Peyer's patch (tissue), 4 donors: ENCODE measurements at regions not wholly inside any gene's neighbourhood (a gene's known extent, or its start where the extent isn't known, plus 50 kb on each side); places are given as distances from the start of the nearest gene placed in this dataset.

ENCODE experiments used
- DNase-seq, 3 donors: peaks; one replicate each; pipeline ENCODE4 v3.0.0-alpha.2; 2017 to 2019
- H3K27ac ChIP-seq, 4 donors: fragments of 200-600 bp; sonication (generic); one replicate each; pipeline ENCODE4 v1.5.1; 2016 to 2019
- H3K27me3 ChIP-seq, 2 donors: fragments of 200-600 bp; sonication (generic); one replicate each; pipeline ENCODE4 v1.5.1; 2019
- H3K36me3 ChIP-seq, 3 donors: fragments of 200-600 bp; sonication (generic); one replicate each; pipeline ENCODE4 v1.5.1; 2016 to 2019
- H3K4me1 ChIP-seq, 4 donors: fragments of 200-600 bp; sonication (generic); one replicate each; pipeline ENCODE4 v1.5.1; 2016 to 2019
- H3K4me3 ChIP-seq, 4 donors: fragments of 200-600 bp; sonication (generic); 1 replicate in 3 of 4; 2 replicates in 1 of 4; pipeline ENCODE4 v1.5.1; 2016 to 2019; ENCODE audit warnings: mild to moderate bottlenecking in 1 of 4
- H3K9me3 ChIP-seq, 4 donors: fragments of 200-600 bp; sonication (generic); one replicate each; pipeline ENCODE4 v1.5.1; 2016 to 2019; ENCODE audit warnings: mild to moderate bottlenecking in 1 of 4
- POLR2A ChIP-seq, 2 donors: fragments of 450-650 bp; IDR thresholded peaks; one replicate each; pipeline ENCODE4 v1.5.1; 2017; ENCODE audit warnings: antibody characterized with exemption in 2 of 2, mild to moderate bottlenecking in 2 of 2, moderate library complexity in 2 of 2
- TF ChIP-seq, protein P1 (sequence below), 6 experiments: fragments of 450-650 bp in 4 of 6; fragments of 200-600 bp in 2 of 6; sonication (generic) in 1 of 6; IDR thresholded peaks; one replicate each; pipeline ENCODE4 v1.5.1; 2017 to 2019; ENCODE audit warnings: antibody characterized with exemption in 6 of 6, mild to moderate bottlenecking in 3 of 6, moderate library complexity in 1 of 6

DNA sequence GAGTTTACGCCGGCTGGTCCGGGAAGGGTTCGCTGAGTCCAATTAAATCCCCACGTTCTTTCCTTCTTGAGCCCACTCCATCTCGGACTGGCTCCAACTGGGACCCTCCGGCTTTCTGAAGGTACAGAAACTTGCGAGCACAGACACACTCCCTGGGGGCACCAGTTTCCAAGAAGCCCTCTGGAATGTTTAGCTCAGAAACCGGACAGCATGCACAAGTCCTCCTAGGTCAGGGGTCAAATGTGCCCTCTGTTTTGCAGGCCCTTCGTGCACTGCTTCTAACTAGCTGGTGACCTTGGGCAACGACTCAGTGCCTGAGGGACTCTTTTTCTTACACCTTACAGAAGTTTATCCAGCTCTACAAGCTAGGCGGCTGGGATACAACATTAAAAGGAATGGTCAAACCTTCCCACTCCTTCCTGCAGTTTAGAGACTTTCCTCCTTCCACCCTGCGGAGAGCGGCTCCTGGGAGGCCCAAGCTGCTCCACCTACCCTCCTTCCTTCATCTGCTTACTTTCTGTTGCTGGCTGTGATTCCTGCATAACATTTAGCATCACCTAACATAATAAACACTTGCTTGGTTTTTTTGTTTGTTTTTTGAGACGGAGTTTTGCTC is 275.5 kb downstream of the BCOR start:
- TF ChIP-seq, protein P1, sequence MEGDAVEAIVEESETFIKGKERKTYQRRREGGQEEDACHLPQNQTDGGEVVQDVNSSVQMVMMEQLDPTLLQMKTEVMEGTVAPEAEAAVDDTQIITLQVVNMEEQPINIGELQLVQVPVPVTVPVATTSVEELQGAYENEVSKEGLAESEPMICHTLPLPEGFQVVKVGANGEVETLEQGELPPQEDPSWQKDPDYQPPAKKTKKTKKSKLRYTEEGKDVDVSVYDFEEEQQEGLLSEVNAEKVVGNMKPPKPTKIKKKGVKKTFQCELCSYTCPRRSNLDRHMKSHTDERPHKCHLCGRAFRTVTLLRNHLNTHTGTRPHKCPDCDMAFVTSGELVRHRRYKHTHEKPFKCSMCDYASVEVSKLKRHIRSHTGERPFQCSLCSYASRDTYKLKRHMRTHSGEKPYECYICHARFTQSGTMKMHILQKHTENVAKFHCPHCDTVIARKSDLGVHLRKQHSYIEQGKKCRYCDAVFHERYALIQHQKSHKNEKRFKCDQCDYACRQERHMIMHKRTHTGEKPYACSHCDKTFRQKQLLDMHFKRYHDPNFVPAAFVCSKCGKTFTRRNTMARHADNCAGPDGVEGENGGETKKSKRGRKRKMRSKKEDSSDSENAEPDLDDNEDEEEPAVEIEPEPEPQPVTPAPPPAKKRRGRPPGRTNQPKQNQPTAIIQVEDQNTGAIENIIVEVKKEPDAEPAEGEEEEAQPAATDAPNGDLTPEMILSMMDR (IDR thresholded peaks at IDR 0.05), result no peak
- no peak for TF ChIP-seq POLR2A (IDR thresholded peaks at IDR 0.05)
- no peaks in the 10 kb centered on the region for H3K4me1 ChIP-seq
- H3K9me3 ChIP-seq, result peaks cover 0 to 6% (median 0%) of the 10 kb centered on the region in 4 donors
- H3K27ac ChIP-seq, result no peak overlapping the region
- no peaks in the 10 kb centered on the region for H3K27me3 ChIP-seq
- H3K4me3 ChIP-seq, result no peak overlapping the region
- DNase-seq, result no peak
- no peaks in the 10 kb centered on the region for H3K36me3 ChIP-seq

DNA sequence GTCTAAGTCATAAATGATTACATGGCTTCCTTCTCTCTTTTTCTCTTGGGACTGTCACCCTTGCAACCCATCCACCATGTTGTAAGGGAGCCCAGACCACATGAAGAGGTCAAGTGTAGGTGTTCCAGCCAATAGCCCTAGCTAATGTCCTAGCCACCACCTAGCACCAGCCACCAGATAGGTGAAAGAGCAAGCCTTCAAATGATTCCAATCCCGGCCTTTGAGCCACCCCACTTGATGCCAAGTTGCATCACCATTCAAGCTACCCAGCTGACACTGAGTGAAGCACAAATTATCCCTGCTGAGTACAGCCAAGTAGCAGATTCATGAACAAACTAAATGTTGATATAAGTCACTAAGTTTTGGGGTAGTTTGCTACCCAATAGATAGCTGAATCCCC is 274.3 kb downstream of the BCOR start:
- TF ChIP-seq, protein P1 (IDR thresholded peaks at IDR 0.05), result no peak
- TF ChIP-seq POLR2A (IDR thresholded peaks at IDR 0.05), result no peak
- Histone ChIP-seq H3K27me3 (no peaks in the 10 kb centered on the region), H3K36me3 (no peaks in the 10 kb centered on the region), H3K4me1 (no peaks in the 10 kb centered on the region), H3K4me3 (no peak overlapping the region), H3K27ac (no peak overlapping the region), H3K9me3 (peaks cover 0 to 6% (median 0%) of the 10 kb centered on the region in 4 donors)
- DNase-seq, result no peak

DNA sequence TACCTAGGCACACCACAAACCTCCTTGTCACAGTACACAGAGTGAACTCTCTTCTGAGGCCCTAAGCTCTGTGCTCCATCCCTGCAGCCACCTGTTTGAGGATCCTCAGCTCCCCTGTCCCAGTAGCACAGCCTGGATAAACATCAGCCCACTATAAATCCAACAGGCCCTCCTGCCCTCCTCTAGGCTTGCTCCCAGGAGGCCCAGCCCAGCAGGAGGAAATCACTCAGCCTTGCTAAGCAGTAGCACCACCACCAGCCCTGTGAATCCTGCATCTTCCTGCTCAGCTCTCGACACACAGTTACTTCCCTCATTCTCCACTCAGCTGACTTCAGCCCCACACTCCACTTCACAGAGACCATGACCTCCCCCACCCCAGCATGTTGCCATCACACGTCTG is 273.9 kb downstream of the BCOR start:
- Histone ChIP-seq H3K4me3 (no peak overlapping the region), H3K36me3 (no peaks in the 10 kb centered on the region), H3K9me3 (peaks cover 0 to 6% (median 0%) of the 10 kb centered on the region in 4 donors), H3K27ac (no peak overlapping the region), H3K4me1 (no peaks in the 10 kb centered on the region), H3K27me3 (no peaks in the 10 kb centered on the region)
- TF ChIP-seq, protein P1 (IDR thresholded peaks at IDR 0.05), result no peak
- no peak for DNase-seq

DNA sequence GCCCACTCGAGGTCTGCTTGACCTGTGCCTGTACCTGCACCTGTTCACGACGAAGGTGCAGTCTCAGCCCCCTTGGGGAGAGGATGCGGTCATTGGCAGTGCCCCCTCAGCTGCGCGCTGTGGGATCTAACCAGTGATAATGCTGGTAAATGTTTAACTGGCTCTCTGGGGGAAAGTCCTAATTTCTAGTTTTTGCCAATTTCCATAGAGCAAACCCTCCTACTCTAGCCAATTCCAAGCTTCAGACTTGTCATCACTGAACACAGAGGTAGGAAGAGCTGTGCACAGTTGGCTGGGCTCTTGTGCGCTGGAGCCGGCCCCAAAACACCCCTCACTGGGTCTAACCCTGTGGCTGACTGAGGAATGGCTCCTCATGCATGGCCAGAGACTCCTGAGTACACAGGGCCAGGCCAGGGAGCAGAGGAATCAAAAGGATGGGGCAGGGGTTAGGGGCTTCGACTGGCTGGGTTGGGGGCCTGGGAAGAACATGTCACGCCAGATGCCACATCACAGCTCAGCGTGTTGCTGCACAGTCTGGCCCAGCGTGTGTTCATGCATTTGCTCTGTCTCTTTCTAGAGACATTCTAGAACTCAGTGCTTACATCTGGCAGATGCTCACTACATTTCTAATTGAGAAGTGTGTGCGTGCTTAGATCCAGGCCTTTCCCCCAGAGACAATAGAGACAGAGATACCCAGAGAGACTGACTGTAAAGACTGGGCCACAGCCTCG is 270.8 kb downstream of the BCOR start:
- peaks cover 0 to 10% (median 0%) of the 10 kb centered on the region in 4 donors for H3K9me3 ChIP-seq
- no peaks in the 10 kb centered on the region for H3K27me3 ChIP-seq
- no peak overlapping the region for H3K27ac ChIP-seq
- H3K4me3 ChIP-seq, result no peak overlapping the region
- no peaks in the 10 kb centered on the region for H3K36me3 ChIP-seq
- no peak for DNase-seq
- no peaks in the 10 kb centered on the region for H3K4me1 ChIP-seq
- no peak for TF ChIP-seq POLR2A (IDR thresholded peaks at IDR 0.05)
- TF ChIP-seq, protein P1 (IDR thresholded peaks at IDR 0.05), result no peak

GRCh38 chrX:39827951-39828350 is 269.8 kb downstream of the BCOR start:
- Histone ChIP-seq H3K4me3 (no peak overlapping the region), H3K27me3 (no peaks in the 10 kb centered on the region), H3K4me1 (no peaks in the 10 kb centered on the region), H3K9me3 (peaks cover 0 to 10% (median 0%) of the 10 kb centered on the region in 4 donors), H3K36me3 (no peaks in the 10 kb centered on the region), H3K27ac (no peak overlapping the region)
- TF ChIP-seq, protein P1 (IDR thresholded peaks at IDR 0.05), result no peak
- TF ChIP-seq POLR2A (IDR thresholded peaks at IDR 0.05), result no peak
- DNase-seq, result peak in 2 of 3 donors; percentile 60 to 67
